ENCODE measurements at regions not wholly inside any gene's neighbourhood (a gene's known extent, or its start where the extent isn't known, plus 50 kb on each side); places are given as distances from the start of the nearest gene placed in this dataset.

DNA sequence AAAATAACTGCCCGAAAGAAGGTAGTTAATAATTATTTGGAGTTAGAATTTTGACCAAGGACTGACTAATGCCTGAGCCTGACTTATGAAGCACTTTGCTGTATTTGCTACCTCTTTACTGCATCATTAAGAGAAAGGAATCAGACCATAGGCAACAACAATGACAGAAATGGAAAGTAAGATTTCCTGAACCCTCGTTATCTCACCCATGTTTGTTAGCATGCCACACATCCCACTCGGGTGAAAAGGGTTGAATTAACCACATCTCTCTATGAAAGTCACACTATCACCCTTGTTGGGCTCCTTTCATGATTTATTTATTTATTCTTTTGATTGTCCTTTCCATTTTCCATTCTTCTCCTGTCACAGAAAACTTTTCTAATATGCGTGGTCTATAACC is 59.6 kb downstream of the OLIG3 start:
- in situ Hi-C loops (cut with HindIII; ENCODE audit: low pct_unique_long_range_greater_than_20kb, low sequenced_read_pairs), result no loop called here
- DNase-seq (ENCODE audit: low read depth), result no peak

GRCh38 chr6:137432054-137432611 is 62.1 kb downstream of the OLIG3 start:
- in situ Hi-C loops (cut with HindIII; ENCODE audit: low pct_unique_long_range_greater_than_20kb, low sequenced_read_pairs), result no loop called here

GRCh38 chr6:137430954-137431353 is 63.2 kb downstream of the OLIG3 start:
- in situ Hi-C loops (cut with HindIII; ENCODE audit: low pct_unique_long_range_greater_than_20kb, low sequenced_read_pairs), result no loop called here

More at GRCh38 chr6:137432054-137432611, 62.1 kb downstream of the OLIG3 start:
- DNase-seq (ENCODE audit: low read depth), result no peak

GRCh38 chr6:137427656-137428290 is 66.4 kb downstream of the OLIG3 start:
- in situ Hi-C loops (cut with HindIII; ENCODE audit: low pct_unique_long_range_greater_than_20kb, low sequenced_read_pairs), result no loop called here
- no peak for DNase-seq (ENCODE audit: low read depth)

More at GRCh38 chr6:137430954-137431353, 63.2 kb downstream of the OLIG3 start:
- no peak for DNase-seq (ENCODE audit: low read depth)

DNA sequence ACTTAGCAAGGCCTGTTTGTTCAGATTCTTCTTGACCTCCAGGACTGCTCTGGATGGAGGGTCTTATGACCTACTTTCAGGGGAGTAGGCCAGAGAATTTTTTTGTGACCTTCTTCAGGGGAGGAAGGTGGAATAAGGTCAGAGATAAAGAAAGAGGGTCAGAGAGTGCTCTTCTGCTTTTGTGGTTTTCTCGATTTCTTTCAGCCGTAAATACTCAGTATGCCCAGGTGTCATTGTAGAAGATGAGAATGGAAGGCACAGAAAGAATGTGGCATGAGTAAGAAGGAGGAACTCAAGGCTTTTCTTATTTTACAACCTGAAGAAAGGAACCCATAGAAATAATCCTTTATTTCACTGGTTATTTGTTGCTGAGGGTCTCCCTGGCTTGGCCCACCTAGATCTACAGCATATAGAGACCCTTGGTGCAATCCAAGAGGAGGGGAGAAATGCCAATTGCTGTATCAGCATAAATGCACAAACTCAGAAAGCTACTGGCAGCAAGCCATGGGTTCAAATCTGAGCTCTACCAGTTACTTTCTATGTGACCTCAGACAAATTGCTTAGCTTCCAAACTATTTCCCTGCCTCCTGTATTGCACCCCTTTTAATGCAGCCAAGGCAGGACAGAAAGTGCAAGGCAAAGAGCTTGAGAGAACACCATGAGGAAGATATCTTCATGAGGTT is 68.0 kb downstream of the OLIG3 start:
- in situ Hi-C loops (cut with HindIII; ENCODE audit: low pct_unique_long_range_greater_than_20kb, low sequenced_read_pairs), result no loop called here
- DNase-seq (ENCODE audit: low read depth), result no peak

DNA sequence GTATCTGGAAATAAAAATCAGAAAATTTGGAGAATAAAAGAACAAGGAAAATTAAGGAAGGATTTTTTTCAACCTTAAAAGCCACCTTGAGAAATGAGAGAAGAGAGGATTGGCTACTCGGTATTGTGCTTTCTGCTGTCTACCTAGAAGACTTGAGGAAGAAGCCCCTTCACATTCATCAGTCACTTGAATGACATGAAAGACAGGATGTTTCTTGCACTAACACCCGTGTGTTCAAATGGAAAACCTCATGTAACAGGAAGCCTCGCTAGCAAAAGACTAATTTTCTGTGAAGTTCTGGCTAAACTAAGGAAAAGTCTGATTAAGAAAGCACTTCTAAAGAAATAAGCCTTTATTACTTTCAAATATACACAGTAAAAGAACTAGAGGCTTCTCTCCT is 69.9 kb downstream of the OLIG3 start:
- in situ Hi-C loops (cut with HindIII; ENCODE audit: low pct_unique_long_range_greater_than_20kb, low sequenced_read_pairs), result no loop called here

DNA sequence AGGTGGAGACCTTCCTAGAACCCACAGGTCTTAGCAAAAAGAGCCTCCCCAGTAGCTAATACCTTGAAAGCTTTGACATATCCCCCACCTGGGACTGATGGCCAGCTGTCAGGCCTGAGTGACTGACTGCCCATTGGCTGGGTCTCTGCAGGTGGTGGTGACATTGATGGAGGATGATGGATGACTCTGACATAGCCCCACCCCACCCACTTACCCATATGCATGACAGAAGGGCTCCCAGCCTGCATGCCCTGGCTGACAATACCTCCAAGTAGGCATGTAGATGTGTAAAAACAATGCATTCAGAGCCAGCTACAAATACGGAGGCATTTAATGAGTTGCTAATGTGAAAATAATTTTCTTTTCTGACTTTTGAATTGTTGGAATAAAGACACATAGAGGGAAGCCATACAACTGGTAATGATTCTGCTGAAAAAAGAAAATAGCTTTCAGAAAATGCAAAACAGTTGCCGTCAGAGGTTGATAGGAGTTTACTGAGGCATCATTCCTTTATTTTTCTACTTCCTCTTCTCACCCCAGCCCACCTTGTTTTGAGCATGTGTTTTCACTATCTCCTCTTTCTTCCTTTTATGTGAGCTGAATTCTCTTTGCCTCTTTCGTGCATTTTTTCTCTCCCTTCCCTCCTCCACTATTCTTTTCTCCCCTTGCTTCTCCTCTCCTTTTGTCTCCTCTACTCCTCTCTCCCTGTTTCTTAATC is 70.6 kb downstream of the OLIG3 start:
- in situ Hi-C loops (cut with HindIII; ENCODE audit: low pct_unique_long_range_greater_than_20kb, low sequenced_read_pairs), result no loop called here
- DNase-seq (ENCODE audit: low read depth), result no peak

More for the DNA sequence above, 69.9 kb downstream of the OLIG3 start:
- no peak for DNase-seq (ENCODE audit: low read depth)

DNA sequence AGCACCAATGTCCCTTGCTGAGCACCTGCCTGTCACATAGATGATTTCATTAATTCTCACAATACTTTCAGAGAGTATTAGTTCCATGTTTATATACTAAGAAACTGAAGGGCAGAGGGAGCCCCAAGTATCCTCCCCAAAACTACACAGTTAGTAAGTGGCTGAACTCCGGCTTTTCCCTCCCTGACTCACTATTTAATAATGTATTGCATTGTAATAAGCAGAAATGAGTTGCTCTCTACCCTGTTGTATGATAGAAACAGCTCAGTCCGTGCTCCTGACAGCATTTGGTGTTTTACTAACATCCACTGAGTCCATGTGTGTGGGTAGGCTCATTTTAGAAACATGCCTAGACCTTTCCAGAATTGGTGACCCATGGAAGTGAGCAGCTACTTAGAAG is 76.8 kb downstream of the OLIG3 start:
- DNase-seq (ENCODE audit: low read depth), result no peak
- in situ Hi-C loops (cut with HindIII; ENCODE audit: low pct_unique_long_range_greater_than_20kb, low sequenced_read_pairs), result no loop called here

DNA sequence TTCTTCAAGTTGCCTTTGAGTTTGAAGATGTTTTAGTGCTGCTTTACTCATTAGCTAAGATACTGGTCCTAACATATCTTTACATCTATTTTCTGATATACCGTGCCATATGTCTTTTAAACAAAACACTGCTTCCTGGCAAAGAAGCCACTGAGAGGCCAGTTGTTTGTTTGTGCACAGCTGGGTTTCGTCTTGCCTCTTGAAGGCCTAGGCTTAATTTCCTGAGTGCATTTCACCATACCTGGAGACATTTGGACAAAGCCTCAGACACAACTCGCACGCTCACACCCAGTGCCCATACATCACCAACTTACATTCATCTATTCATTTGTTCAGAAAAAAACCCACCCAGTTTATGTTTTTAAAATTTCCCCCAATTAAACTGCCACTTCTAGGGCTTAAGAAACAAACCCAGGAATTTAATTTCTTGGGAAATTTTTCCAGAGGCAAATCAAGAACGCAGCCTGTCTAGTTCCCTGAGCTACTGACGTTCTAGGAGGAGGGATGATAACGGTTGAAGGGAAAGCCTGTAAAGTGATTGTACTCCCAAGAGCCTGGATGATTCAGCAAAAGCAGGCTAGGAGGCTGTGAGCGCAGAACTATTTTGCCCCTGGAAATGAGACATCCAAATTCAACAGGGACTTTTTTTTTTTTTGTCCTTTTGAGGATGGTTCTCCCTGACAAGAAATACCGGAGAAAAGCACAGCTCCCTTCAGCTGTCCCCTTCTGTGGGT is 77.7 kb downstream of the OLIG3 start:
- in situ Hi-C loops (cut with HindIII; ENCODE audit: low pct_unique_long_range_greater_than_20kb, low sequenced_read_pairs), result no loop called here
- DNase-seq (ENCODE audit: low read depth), result no peak

DNA sequence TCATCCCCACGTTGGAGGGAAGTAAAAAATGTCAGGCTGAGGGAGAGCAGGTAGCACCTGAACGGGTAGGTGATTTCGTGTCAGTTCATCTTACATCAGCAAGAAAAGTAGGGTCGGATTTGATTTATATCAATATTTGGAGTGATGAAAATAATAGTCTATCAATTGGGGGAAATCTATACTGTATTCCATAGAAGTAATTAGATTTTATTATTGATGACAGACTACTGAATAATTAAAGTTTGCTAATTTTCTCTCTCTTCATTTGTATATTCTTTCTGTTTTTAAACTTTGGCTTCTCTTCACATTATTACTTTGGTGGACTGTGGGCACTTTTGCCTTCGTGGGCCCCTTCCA is 78.4 kb downstream of the OLIG3 start:
- in situ Hi-C loops (cut with HindIII; ENCODE audit: low pct_unique_long_range_greater_than_20kb, low sequenced_read_pairs), result no loop called here

GRCh38 chr6:137415127-137415833 is 78.9 kb downstream of the OLIG3 start:
- in situ Hi-C loops (cut with HindIII; ENCODE audit: low pct_unique_long_range_greater_than_20kb, low sequenced_read_pairs), result no loop called here

More for the DNA sequence above, 78.4 kb downstream of the OLIG3 start:
- DNase-seq (ENCODE audit: low read depth), result no peak

DNA sequence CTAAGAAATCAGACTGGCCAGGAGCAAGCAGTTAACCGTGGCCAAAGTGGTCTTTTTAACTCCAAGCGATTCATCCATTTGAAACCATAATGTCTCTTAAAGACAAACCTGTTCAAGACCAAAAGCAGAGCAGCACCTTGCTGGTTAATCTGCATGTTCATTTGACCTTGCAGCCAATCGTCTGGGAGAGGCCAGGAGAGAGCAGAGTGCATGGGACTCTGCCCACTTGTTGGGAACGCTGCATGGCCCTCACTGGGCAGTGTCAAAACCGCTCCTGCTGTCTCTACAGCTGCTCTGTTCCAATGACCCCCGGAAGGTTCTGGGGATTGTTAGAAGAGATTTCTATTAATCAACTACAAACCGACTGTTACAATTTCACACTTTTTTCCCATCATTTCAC is 79.6 kb downstream of the OLIG3 start:
- in situ Hi-C loops (cut with HindIII; ENCODE audit: low pct_unique_long_range_greater_than_20kb, low sequenced_read_pairs), result no loop called here
- DNase-seq (ENCODE audit: low read depth), result no peak

More at GRCh38 chr6:137415127-137415833, 78.9 kb downstream of the OLIG3 start:
- no peak for DNase-seq (ENCODE audit: low read depth)

DNA sequence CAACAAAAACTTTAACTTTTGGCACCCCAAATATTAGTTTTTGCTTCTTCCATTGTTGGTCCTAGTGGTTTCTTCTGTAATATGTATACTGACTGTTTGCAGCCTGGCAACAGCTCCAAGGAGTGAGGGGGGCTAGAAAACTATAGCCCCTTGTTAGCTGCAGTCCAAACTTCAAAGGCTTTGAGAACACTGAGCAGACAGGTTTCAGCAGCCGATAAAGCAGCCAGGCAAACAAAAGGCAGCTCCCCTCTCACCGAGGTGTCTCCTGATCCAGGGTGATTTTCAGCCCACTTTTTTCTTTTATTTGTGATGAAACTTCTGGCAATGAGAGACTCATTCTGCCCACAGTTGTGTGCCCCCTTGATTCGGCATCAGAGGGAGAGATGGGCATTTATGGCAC is 80.7 kb downstream of the OLIG3 start:
- DNase-seq (ENCODE audit: low read depth), result no peak
- in situ Hi-C loops (cut with HindIII; ENCODE audit: low pct_unique_long_range_greater_than_20kb, low sequenced_read_pairs), result no loop called here

DNA sequence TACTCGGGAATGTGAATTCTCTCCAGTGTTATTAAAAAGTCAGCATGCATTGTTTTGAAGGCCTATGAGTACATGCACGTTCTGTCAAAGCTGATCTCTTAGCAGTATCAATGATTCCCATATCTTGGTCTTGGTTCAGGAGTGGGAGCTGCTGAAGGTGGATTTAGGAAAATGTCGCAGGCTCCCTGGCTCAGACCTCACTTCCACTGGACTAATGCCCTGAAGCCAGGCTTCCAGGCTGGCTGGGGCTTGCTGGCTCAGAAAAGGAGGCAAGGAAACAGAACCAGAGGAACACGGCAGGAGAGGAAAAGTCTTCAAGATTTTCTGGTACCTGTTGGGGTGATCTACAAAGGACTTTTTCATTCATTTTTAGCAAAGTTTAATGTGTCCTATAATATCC is 81.6 kb downstream of the OLIG3 start:
- no peak for DNase-seq (ENCODE audit: low read depth)
- in situ Hi-C loops (cut with HindIII; ENCODE audit: low pct_unique_long_range_greater_than_20kb, low sequenced_read_pairs), result no loop called here

DNA sequence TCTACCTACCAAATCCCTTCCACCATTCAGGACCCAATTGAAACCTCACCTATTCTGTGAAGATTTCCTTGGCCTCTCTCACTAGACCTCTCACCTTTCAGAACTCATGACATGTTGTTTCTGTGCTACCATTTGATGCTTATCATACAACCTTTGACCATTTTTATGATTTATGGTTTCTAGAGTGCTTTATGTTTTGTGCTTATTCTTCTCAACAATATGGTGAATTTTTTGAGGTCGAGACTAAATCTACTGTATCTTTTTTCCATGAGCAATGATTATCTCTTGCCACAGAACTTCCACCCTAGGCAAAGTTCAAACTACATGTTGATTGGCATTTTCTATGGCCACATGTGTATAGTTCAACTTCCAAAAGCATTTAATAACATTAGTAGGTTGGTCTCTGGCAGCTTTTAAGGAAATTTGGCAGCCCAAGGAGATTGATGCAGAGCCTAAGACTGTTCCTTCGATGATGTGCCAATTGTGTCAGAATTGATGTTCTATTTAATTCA is 84.9 kb downstream of the OLIG3 start:
- in situ Hi-C loops (cut with HindIII; ENCODE audit: low pct_unique_long_range_greater_than_20kb, low sequenced_read_pairs), result no loop called here
- no peak for DNase-seq (ENCODE audit: low read depth)

GRCh38 chr6:137407816-137408215 is 86.4 kb downstream of the OLIG3 start:
- DNase-seq (ENCODE audit: low read depth), result no peak
- in situ Hi-C loops (cut with HindIII; ENCODE audit: low pct_unique_long_range_greater_than_20kb, low sequenced_read_pairs), result no loop called here

GRCh38 chr6:137405806-137406205 is 88.4 kb downstream of the OLIG3 start:
- in situ Hi-C loops (cut with HindIII; ENCODE audit: low pct_unique_long_range_greater_than_20kb, low sequenced_read_pairs), result no loop called here
- DNase-seq (ENCODE audit: low read depth), result no peak

DNA sequence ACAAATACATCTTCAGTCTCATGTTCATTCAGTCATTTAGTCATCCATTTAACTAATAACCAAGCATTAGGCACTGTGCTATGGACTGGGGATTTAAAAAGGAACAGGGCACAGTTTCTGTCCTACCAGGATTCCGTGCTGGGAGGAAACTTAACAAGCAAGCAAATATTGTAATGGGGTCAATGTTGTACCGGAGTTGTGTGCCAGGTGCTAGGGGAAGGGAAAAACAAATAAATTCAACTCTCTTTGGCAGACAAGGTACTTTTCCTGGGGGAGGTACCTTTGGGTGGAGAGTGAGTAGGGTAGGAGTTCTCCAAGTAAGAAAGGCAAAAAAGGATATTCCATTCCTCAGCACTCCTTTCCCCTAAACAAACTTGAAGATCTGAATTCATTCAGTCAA is 90.3 kb downstream of the OLIG3 start:
- in situ Hi-C loops (cut with HindIII; ENCODE audit: low pct_unique_long_range_greater_than_20kb, low sequenced_read_pairs), result no loop called here
- DNase-seq (ENCODE audit: low read depth), result no peak

Data from Caki2 (cell line).